ENCODE measurements at regions not wholly inside any gene's neighbourhood (a gene's known extent, or its start where the extent isn't known, plus 50 kb on each side); places are given as distances from the start of the nearest gene placed in this dataset.
"Not testable (repeated sequence)": the region's sequence is repeated elsewhere in the genome, so short reads cannot be mapped to it uniquely, and the experiment has no call there.

- no peaks in the 10 kb centered on the region for H3K36me3 Mint-ChIP-seq
Measured at GRCh38 chr1:61566177-61566576, 158.8 kb downstream of the TM2D1 start.

GRCh38 chr1:61563611-61564010 is 161.3 kb downstream of the TM2D1 start:
- DNase-seq (ENCODE audit: low spot score): no peak
- Mint-ChIP-seq H3K4me3 (no peak overlapping the region), H3K36me3 (no peaks in the 10 kb centered on the region), H3K27ac (no peak overlapping the region), H3K27me3 (peaks cover 0 to 6% of the 10 kb centered on the region in 2 donors), H3K9me3 (peaks cover 10% of the 10 kb centered on the region), H3K4me1 (ENCODE audit: low read depth in 2 of 2) (no peaks in the 10 kb centered on the region)
- ATAC-seq: no peak

More at GRCh38 chr1:61566177-61566576, 158.8 kb downstream of the TM2D1 start:
- Mint-ChIP-seq H3K4me1 (ENCODE audit: low read depth in 2 of 2) (no peaks in the 10 kb centered on the region), H3K27me3 (no peaks in the 10 kb centered on the region), H3K9me3 (peaks cover 10% of the 10 kb centered on the region), H3K27ac (no peak overlapping the region), H3K4me3 (no peak overlapping the region)
- DNase-seq (ENCODE audit: low spot score): no peak
- no peak for ATAC-seq

- Mint-ChIP-seq H3K27ac (no peak overlapping the region), H3K4me3 (no peak overlapping the region), H3K36me3 (no peaks in the 10 kb centered on the region)
Measured at GRCh38 chr1:61561666-61562065, 163.3 kb downstream of the TM2D1 start.

DNA sequence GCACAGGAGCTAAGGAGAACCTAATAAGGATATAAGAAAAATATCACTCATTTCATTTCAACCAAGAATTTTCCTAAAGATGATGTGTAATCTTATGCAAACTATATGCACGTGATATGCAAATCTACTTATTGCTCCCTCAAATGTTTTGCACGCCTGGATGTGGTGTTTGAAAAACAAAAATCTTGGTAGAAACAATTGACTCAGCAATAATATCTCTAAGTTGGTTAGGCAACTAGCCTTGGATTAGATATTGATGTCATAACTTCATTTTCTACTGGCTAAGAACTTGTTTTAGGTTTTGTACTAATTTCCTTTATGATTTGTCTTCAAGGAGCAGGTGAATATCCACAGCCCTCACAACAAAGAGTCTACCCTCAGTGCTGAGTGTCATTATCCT is 164.6 kb downstream of the TM2D1 start:
- Mint-ChIP-seq H3K27ac (no peak overlapping the region), H3K4me1 (ENCODE audit: low read depth in 2 of 2) (no peaks in the 10 kb centered on the region), H3K27me3 (peaks cover 0 to 6% of the 10 kb centered on the region in 2 donors), H3K4me3 (no peak overlapping the region), H3K36me3 (peaks cover 5% of the 10 kb centered on the region), H3K9me3 (peaks cover 11% of the 10 kb centered on the region)
- DNase-seq (ENCODE audit: low spot score): no peak
- no peak for ATAC-seq

More at GRCh38 chr1:61561666-61562065, 163.3 kb downstream of the TM2D1 start:
- DNase-seq (ENCODE audit: low spot score) (no peak), ATAC-seq (no peak)
- no peaks in the 10 kb centered on the region for H3K4me1 Mint-ChIP-seq (ENCODE audit: low read depth in 2 of 2)
- peaks cover 0 to 6% of the 10 kb centered on the region in 2 donors for H3K27me3 Mint-ChIP-seq
- H3K9me3 Mint-ChIP-seq: peaks cover 10% of the 10 kb centered on the region

- no peak for ATAC-seq
- Mint-ChIP-seq H3K27me3 (peaks cover 3 to 11% of the 10 kb centered on the region in 2 donors), H3K4me3 (no peak overlapping the region), H3K36me3 (peaks cover 5% of the 10 kb centered on the region), H3K27ac (no peak overlapping the region), H3K4me1 (ENCODE audit: low read depth in 2 of 2) (no peaks in the 10 kb centered on the region), H3K9me3 (peaks cover 9% of the 10 kb centered on the region)
- no peak for DNase-seq (ENCODE audit: low spot score)
Measured at GRCh38 chr1:61556631-61557030, 168.3 kb downstream of the TM2D1 start.

- ATAC-seq (no peak), DNase-seq (ENCODE audit: low spot score) (no peak)
- Mint-ChIP-seq H3K4me3 (no peak overlapping the region), H3K27ac (no peak overlapping the region), H3K27me3 (peaks cover 8 to 30% of the 10 kb centered on the region in 2 donors), H3K9me3 (peaks cover 9% of the 10 kb centered on the region), H3K4me1 (ENCODE audit: low read depth in 2 of 2) (no peaks in the 10 kb centered on the region), H3K36me3 (peaks cover 5% of the 10 kb centered on the region)
Measured at GRCh38 chr1:61552630-61553305, 172.2 kb downstream of the TM2D1 start.

GRCh38 chr1:61547302-61547701 is 177.6 kb downstream of the TM2D1 start:
- H3K27ac Mint-ChIP-seq; H3K36me3 Mint-ChIP-seq; H3K4me1 Mint-ChIP-seq (ENCODE audit: low read depth in 2 of 2); H3K4me3 Mint-ChIP-seq; H3K9me3 Mint-ChIP-seq; ATAC-seq; DNase-seq (ENCODE audit: low spot score): not testable (repeated sequence)
- H3K27me3 Mint-ChIP-seq: peaks cover 4 to 24% of the 10 kb centered on the region in 2 donors

- ATAC-seq; H3K4me1 Mint-ChIP-seq (ENCODE audit: low read depth in 2 of 2); H3K27me3 Mint-ChIP-seq; H3K9me3 Mint-ChIP-seq; H3K36me3 Mint-ChIP-seq; DNase-seq (ENCODE audit: low spot score); H3K4me3 Mint-ChIP-seq; H3K27ac Mint-ChIP-seq: not testable (repeated sequence)
Measured at GRCh38 chr1:61544870-61545269, 180.1 kb downstream of the TM2D1 start.

- not testable (repeated sequence) for ATAC-seq; H3K36me3 Mint-ChIP-seq; H3K27ac Mint-ChIP-seq; H3K4me1 Mint-ChIP-seq (ENCODE audit: low read depth in 2 of 2); H3K9me3 Mint-ChIP-seq; DNase-seq (ENCODE audit: low spot score); H3K4me3 Mint-ChIP-seq; H3K27me3 Mint-ChIP-seq
Measured at GRCh38 chr1:61543498-61543897, 181.4 kb downstream of the TM2D1 start.

DNA sequence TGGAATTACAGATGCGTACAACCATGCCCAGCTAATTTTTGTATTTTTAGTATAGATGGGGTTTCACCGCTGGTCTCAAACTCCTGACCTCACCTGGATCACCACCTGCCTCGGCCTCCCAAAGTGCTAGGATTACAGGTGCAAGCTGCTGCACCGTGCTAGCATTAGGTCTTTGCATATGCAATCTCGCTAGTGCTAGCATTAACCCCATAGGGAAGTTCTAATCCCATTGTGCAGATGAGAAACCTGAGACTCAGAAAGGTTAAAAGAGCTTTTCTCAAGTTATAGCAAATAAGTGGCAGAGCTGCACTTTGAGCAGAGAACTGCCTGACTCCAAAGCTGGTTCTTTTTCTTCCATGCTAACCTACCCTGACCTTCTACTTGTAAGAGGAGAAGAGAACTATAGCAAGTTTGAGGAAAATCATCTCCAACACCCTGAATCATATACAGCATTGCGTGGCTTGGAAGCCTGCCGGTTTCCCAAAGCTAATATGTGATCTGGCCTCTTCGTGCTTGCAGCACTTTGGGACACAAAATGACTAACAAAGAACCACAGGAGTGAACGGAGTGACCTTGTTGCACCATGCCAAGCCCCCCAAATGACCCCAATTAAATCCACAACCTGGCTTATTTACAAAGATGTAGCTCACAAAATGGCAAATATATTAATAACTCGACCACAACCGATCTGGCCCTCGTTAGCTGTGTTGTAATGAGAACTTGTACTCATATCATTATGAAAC is 185.1 kb downstream of the TM2D1 start:
- no peak overlapping the region for H3K27ac Mint-ChIP-seq
- no peaks in the 10 kb centered on the region for H3K9me3 Mint-ChIP-seq
- no peak overlapping the region for H3K4me3 Mint-ChIP-seq
- peaks cover 7 to 20% of the 10 kb centered on the region in 2 donors for H3K4me1 Mint-ChIP-seq (ENCODE audit: low read depth in 2 of 2)
- DNase-seq (ENCODE audit: low spot score): no peak
- H3K27me3 Mint-ChIP-seq: no peaks in the 10 kb centered on the region
- ATAC-seq: no peak
- H3K36me3 Mint-ChIP-seq: no peaks in the 10 kb centered on the region

- DNase-seq (ENCODE audit: low spot score) (no peak), ATAC-seq (peak in 1 of 2 donors; percentile 52)
- H3K9me3 Mint-ChIP-seq: no peaks in the 10 kb centered on the region
- no peak overlapping the region for H3K27ac Mint-ChIP-seq
- H3K4me1 Mint-ChIP-seq (ENCODE audit: low read depth in 2 of 2): peaks cover 6 to 15% of the 10 kb centered on the region in 2 donors
- no peaks in the 10 kb centered on the region for H3K27me3 Mint-ChIP-seq
- no peak overlapping the region for H3K4me3 Mint-ChIP-seq
- H3K36me3 Mint-ChIP-seq: no peaks in the 10 kb centered on the region
Measured at GRCh38 chr1:61538228-61538627, 186.7 kb downstream of the TM2D1 start.

DNA sequence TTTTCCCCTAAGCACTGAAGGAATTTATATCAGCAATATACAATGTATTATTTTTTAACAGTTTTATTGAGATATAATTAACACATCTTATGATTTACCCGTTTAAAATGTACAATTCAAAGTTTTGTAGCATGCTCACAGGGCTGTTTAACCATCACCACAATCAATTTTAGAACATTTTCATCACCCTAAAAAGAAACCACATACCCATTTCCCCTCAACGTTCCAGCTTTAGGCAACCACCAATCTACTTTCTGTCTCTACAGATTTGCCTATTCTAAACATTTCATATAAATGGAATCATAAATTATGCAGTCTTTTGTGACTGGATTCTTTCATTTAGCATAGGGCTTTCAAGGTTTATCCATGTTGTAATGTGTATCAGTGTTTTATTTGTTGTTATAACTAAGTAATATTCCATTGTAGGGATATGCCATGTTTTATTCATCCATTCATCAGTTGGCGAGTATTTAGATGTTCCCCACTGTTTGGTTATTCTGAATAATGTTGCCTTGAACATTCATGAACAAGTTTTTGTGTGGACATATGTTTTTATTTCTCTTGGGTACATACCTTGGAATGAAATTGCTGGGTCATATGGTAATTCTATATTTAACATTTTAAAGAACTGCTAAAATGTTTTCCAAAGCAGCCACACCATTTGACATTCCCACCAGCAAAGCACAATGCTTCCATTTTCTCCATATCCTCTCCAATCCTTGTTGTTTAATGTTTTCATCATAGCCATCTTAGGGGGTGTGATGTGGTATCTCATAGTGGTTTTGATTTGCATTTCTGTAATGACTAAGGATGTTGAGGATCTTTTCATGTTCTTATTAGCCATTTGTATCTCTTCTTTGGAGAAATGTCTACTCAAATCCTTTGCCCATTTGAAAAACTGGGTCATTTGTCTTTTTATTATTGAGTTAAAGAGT is 188.5 kb downstream of the TM2D1 start:
- Mint-ChIP-seq H3K27me3 (no peaks in the 10 kb centered on the region), H3K27ac (peak overlapping the region; percentile 2 to 34), H3K4me1 (ENCODE audit: low read depth in 2 of 2) (peaks cover 6 to 15% of the 10 kb centered on the region in 2 donors), H3K4me3 (peak overlapping the region; percentile 40), H3K36me3 (no peaks in the 10 kb centered on the region), H3K9me3 (no peaks in the 10 kb centered on the region)
- peak in 1 of 2 donors; percentile 69 for ATAC-seq
- DNase-seq (ENCODE audit: low spot score): no peak

GRCh38 chr1:61534847-61535246 is 190.1 kb downstream of the TM2D1 start:
- no peaks in the 10 kb centered on the region for H3K9me3 Mint-ChIP-seq
- DNase-seq (ENCODE audit: low spot score) (no peak), ATAC-seq (no peak)
- no peaks in the 10 kb centered on the region for H3K36me3 Mint-ChIP-seq
- no peak overlapping the region for H3K4me3 Mint-ChIP-seq
- H3K4me1 Mint-ChIP-seq (ENCODE audit: low read depth in 2 of 2): peaks cover 6 to 15% of the 10 kb centered on the region in 2 donors
- no peaks in the 10 kb centered on the region for H3K27me3 Mint-ChIP-seq
- no peak overlapping the region for H3K27ac Mint-ChIP-seq

All from natural killer cell treated with Interleukin-12 subunit alpha and Interleukin-12 subunit beta and Interleukin-15 and Interleukin-18, amount 100 ng/mL, for 72 hours (primary cell).